K562 (cell line): ENCODE measurements at regions not wholly inside any gene's neighbourhood (a gene's known extent, or its start where the extent isn't known, plus 50 kb on each side); places are given as distances from the start of the nearest gene placed in this dataset.

Source experiments
- GATAD2B ChIP-seq: fragments of 450-650 bp; IDR thresholded peaks from 2 replicates; pipeline ENCODE4 v1.6.1; 2017; ENCODE audit warnings: mild to moderate bottlenecking, borderline replicate concordance
- REST ChIP-seq, 2 experiments: fragments of 450-650 bp; formaldehyde crosslinking in 1 of 2; IDR thresholded peaks; 2 replicates each; pipeline versions ENCODE4 v1.4.0 to v1.6.1; 2014 to 2020; ENCODE audit warnings: mild to moderate bottlenecking in 2 of 2, borderline replicate concordance in 1 of 2, low read depth in 1 of 2
- TEAD2 ChIP-seq: fragments of 450-650 bp; IDR thresholded peaks from 2 replicates; pipeline ENCODE4 v1.6.1; 2016; ENCODE audit warnings: missing genetic modification characterization, control low read depth, missing compliant biosample characterization
- TFAM ChIP-seq: fragments of 250-450 bp; sonication (Bioruptor Pico); conservative IDR thresholded peaks from 2 replicates; pipeline ENCODE4 v1.5.0; 2021; ENCODE audit warnings: mild to moderate bottlenecking, moderate library complexity
- THRAP3 ChIP-seq: fragments of 450-650 bp; IDR thresholded peaks from 2 replicates; pipeline ENCODE4 v1.6.1; 2016; ENCODE audit warnings: mild to moderate bottlenecking, inconsistent platforms, borderline replicate concordance
- XRCC3 ChIP-seq: fragments of 450-650 bp; IDR thresholded peaks from 2 replicates; pipeline ENCODE4 v1.6.1; 2017; ENCODE audit warnings: mild to moderate bottlenecking, moderate library complexity
- ZFPM2 ChIP-seq: fragments of 250-450 bp; sonication (Bioruptor Pico); IDR thresholded peaks from 2 replicates; pipeline ENCODE4 v1.5.1; 2022; ENCODE audit warnings: mild to moderate bottlenecking
- ZNF551 ChIP-seq: fragments of 250-450 bp; sonication (Bioruptor Pico); IDR thresholded peaks from 2 replicates; pipeline ENCODE4 v1.5.0; 2021; ENCODE audit warnings: mild to moderate bottlenecking, moderate library complexity
- ZNF586 ChIP-seq: fragments of 450-650 bp; formaldehyde crosslinking; conservative IDR thresholded peaks from 2 replicates; pipeline ENCODE4 v1.4.0; 2020; ENCODE audit warnings: mild to moderate bottlenecking, moderate library complexity
- TF ChIP-seq, protein P1 (sequence below): IDR thresholded peaks from 3 replicates; pipeline ENCODE4 v1.6.1; 2011; ENCODE audit warnings: borderline replicate concordance, mild to moderate bottlenecking; ENCODE audit not compliant: insufficient read length, insufficient read depth
- TF ChIP-seq, protein P2 (sequence below): fragments of 150-350 bp; conservative IDR thresholded peaks from 2 replicates; pipeline ENCODE4 v1.6.1; 2014; ENCODE audit warnings: low read length

DNA sequence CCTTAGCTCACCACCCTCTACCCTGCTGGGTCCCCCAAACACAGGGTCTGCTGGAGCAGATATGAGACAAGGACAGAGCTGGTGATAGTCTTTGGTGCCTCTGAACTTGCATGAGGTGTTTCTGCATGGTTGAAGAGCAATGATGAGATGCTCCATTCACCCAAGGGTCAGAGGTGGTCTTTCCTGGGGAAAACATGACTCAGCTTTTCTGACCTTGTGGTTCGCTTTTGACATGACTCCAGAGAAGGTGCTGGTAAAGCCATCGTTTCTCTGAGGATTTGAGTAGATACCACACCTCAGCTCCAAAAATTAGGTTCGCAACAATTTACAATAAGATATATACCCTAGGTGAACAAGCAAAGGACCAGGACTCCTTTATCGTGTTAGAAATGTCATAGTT, 304.8 kb downstream of the DHX35 start (continued):
- TF ChIP-seq, protein P1, sequence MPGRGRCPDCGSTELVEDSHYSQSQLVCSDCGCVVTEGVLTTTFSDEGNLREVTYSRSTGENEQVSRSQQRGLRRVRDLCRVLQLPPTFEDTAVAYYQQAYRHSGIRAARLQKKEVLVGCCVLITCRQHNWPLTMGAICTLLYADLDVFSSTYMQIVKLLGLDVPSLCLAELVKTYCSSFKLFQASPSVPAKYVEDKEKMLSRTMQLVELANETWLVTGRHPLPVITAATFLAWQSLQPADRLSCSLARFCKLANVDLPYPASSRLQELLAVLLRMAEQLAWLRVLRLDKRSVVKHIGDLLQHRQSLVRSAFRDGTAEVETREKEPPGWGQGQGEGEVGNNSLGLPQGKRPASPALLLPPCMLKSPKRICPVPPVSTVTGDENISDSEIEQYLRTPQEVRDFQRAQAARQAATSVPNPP, result no peak
- TF ChIP-seq GATAD2B, result no peak
- no peak for TF ChIP-seq XRCC3
- TF ChIP-seq ZNF551, result no peak
- TF ChIP-seq ZFPM2, result no peak
- TF ChIP-seq ZNF586 (CRISPR knock-in tag), result no peak
- TF ChIP-seq THRAP3, result no peak
- TF ChIP-seq TEAD2 (tag), result no peak
- TF ChIP-seq REST (IDR thresholded peaks at IDR 0.05; ENCODE audit: borderline replicate concordance), result no peak
- no peak for TF ChIP-seq REST (CRISPR knock-in tag; IDR thresholded peaks at IDR 0.05; ENCODE audit: low read depth)
- TF ChIP-seq, protein P2, sequence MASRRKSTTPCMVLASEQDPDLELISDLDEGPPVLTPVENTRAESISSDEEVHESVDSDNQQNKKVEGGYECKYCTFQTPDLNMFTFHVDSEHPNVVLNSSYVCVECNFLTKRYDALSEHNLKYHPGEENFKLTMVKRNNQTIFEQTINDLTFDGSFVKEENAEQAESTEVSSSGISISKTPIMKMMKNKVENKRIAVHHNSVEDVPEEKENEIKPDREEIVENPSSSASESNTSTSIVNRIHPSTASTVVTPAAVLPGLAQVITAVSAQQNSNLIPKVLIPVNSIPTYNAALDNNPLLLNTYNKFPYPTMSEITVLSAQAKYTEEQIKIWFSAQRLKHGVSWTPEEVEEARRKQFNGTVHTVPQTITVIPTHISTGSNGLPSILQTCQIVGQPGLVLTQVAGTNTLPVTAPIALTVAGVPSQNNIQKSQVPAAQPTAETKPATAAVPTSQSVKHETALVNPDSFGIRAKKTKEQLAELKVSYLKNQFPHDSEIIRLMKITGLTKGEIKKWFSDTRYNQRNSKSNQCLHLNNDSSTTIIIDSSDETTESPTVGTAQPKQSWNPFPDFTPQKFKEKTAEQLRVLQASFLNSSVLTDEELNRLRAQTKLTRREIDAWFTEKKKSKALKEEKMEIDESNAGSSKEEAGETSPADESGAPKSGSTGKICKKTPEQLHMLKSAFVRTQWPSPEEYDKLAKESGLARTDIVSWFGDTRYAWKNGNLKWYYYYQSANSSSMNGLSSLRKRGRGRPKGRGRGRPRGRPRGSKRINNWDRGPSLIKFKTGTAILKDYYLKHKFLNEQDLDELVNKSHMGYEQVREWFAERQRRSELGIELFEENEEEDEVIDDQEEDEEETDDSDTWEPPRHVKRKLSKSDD, result no peak
- TF ChIP-seq TFAM (CRISPR knock-in tag), result no peak
